Ectodermal cell (in vitro differentiated cells): ENCODE measurements at regions not wholly inside any gene's neighbourhood (a gene's known extent, or its start where the extent isn't known, plus 50 kb on each side); places are given as distances from the start of the nearest gene placed in this dataset.
"Not testable (repeated sequence)": the region's sequence is repeated elsewhere in the genome, so short reads cannot be mapped to it uniquely, and the experiment has no call there.

ENCODE experiments used
- H3K27ac ChIP-seq: 2 replicates; pipeline ENCODE4 v1.7.0; 2013; ENCODE audit warnings: mild to moderate bottlenecking, low read depth, low read length; ENCODE audit not compliant: insufficient read depth, poor library complexity, severe bottlenecking
- H3K27me3 ChIP-seq: 2 replicates; pipeline ENCODE4 v1.7.0; 2013; ENCODE audit warnings: mild to moderate bottlenecking, low read length; ENCODE audit not compliant: insufficient read depth, control insufficient read depth, poor library complexity, severe bottlenecking
- H3K36me3 ChIP-seq: one replicate; pipeline ENCODE4 v1.7.0; 2013; ENCODE audit warnings: low read length; ENCODE audit not compliant: control insufficient read depth, insufficient read depth
- H3K4me1 ChIP-seq: one replicate; pipeline ENCODE4 v1.7.0; 2013; ENCODE audit warnings: low read length; ENCODE audit not compliant: control insufficient read depth, insufficient read depth
- H3K4me3 ChIP-seq: 2 replicates; pipeline ENCODE4 v1.7.0; 2013; ENCODE audit warnings: low read depth, low read length, control low read depth; ENCODE audit not compliant: insufficient read depth
- H3K9me3 ChIP-seq: 2 replicates; pipeline ENCODE4 v1.7.0; 2013; ENCODE audit warnings: mild to moderate bottlenecking, low read length, moderate library complexity; ENCODE audit not compliant: control insufficient read depth
- WGBS, 2 experiments: methylation state at CpG; one replicate each; pipeline ENCODE4 v1.1.7; 2013; ENCODE audit warnings: missing lambda C conversion rate in 2 of 2; 5-methylcytosine and 5-hydroxymethylcytosine counted together

DNA sequence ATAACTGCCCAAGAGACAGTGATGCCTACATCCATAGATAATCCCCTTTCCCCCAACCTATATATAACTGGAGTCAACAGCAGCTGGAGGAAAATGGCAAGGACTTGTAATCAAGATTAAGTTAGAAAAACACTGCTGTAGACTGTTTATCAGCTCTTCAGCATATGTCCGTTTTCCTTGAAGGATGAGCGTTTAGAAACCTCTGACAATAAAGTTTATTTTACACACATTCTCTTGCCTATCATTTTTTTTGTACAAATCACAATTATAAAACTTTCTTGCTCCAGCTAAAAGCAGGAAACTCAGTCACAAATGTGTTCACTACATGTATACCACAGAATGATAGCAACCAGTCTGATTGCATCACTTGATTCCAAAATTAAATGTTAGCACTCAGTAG is 50.8 kb downstream of the PPIAL4G start:
- H3K36me3 ChIP-seq, H3K4me1 ChIP-seq, H3K4me3 ChIP-seq, H3K27me3 ChIP-seq, H3K9me3 ChIP-seq, H3K27ac ChIP-seq: not testable (repeated sequence)
- WGBS, 2 experiments: 92 to 95% methylated on average over 2 of the region's 2 CpGs

DNA sequence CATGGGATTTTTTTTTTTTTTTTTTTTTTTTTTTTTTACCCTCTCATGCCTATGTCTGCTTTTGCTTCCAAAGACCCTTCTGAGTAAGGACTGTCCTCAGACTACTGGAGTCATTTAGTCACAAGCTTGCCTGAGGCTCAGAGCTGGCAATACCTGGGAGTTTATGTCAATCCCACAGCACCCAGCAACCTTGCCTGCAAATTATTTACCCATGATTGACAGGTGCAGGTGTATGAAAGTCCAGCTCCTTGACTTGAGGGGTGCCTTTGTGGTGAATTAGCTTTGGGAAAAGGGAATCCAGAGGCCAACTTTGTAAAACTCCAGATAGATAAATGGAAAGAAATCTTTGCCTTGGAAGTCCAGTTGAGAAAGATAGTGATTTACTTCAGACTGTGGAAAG is 53.2 kb downstream of the PPIAL4G start:
- not testable (repeated sequence) for H3K27me3 ChIP-seq, H3K27ac ChIP-seq, H3K9me3 ChIP-seq, H3K36me3 ChIP-seq, H3K4me1 ChIP-seq, H3K4me3 ChIP-seq

DNA sequence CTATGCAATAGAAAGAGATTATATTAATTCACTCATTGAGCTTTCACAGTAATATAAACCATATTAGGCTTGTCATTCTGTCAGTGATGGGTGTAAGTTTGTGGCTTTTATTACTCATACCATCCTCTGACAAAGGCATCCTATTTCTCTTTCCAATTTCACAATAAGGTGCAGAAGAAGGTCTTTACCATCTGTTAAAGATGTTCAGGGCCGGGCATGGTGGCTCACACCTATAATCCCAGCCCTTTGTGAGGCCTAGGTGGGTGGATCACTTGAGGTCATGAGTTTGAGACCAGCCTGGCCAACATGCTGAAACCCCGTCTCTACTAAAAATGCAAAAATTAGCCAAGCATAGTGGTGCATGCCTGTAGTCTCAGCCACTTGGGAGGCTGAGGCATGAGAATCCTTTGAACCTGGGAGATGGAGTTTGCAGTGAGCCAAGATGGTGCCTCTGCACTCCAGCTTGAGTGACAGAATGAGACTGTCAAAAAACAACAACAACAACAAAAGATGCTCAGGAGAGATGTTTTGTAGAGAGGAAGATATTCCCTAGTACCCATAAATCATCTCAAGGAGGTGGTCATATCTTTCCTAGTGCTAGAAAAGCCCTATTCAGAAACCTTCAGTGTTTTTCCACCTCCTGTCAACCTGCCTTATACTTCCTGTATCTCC is 56.0 kb downstream of the PPIAL4G start:
- not testable (repeated sequence) for H3K4me1 ChIP-seq, H3K9me3 ChIP-seq, H3K27ac ChIP-seq, H3K27me3 ChIP-seq, H3K36me3 ChIP-seq, H3K4me3 ChIP-seq
- WGBS, 2 experiments: 80 to 94% methylated on average over 2 of the region's 2 CpGs

DNA sequence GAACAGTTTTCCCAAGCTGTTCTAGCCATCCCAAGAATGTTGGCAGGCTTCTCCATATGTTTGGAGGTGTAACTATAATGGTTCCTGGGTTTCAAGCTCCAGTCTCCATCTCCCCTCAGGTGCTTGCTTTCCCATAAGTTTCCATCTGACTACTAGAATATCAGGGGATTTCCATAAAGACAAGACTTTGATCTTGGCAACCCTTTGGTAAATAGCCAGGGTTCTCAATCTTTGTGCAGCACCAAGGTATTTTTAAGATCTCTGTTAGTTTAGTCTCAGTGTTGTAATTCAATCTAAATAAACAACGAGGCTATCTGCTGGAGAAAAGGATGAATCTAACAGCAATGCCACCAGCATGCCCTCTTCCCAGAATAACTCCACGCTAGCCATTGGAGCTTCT is 56.7 kb downstream of the PPIAL4G start:
- not testable (repeated sequence) for H3K27me3 ChIP-seq, H3K9me3 ChIP-seq, H3K27ac ChIP-seq, H3K36me3 ChIP-seq, H3K4me3 ChIP-seq, H3K4me1 ChIP-seq
- 97 to 100% methylated on average over 1 to 2 of the region's 2 CpGs for WGBS, 2 experiments

DNA sequence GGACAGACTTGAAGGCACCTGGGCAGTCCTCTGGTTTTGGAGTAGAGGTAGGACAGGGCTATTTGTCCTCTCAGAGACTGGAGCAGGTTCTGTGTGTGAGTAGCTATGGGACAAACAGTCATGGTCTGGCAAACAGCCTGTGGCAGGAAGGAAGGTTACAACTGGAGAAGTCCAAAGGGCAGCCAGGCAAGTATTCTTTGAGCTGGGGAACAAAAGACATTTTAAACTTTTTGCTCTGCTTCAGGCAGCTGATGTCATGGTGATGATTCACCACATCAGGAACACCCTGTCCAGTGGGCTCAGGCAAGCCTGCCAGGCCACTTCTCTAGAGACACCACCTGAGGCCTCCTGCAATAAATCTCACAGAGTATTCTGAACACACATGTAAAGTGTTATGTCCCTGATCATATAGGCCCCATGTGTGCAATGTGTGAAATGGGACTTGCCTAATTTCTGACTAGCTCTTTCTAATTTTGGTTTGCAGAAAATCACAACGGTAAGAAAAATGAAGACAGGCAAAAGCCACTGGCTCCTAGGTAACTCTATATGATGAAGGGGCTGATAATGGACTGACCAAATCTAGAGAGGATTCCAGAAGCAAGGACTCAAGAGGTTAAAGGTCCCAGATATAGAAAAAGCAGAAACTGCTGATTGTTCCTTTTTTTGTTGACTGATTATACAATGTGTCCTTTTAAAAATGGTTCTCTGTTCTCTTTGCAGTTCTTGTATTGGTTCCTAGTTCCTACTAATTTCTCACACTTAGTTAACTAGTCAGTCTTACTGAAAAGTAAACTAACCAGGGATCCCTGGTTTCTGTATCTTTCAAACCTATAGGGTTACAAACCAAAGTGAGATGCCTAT is 58.7 kb downstream of the PPIAL4G start:
- not testable (repeated sequence) for H3K4me1 ChIP-seq, H3K27me3 ChIP-seq, H3K9me3 ChIP-seq, H3K27ac ChIP-seq, H3K36me3 ChIP-seq, H3K4me3 ChIP-seq
- 100% methylated on average over 1 of the region's 1 CpG for WGBS, 2 experiments

DNA sequence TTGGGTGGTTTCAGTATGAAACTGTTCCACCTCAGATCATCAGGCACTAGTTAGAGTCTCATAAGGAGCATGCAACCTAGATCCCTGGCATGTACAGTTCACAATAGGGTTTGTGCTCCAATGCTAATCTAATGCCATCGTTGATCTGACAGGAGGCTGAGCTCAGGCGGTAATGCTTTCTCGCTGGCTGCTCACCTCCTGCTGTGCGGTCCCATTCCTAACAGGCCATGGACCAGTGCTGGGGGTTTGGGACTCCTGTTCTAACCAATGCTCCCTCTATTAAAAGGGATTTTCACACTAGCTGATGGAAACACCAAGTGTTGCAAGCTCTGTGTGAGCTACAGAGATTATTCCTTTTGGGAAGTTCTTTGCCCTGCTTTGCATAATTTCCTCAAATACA is 60.2 kb downstream of the PPIAL4G start:
- not testable (repeated sequence) for H3K27me3 ChIP-seq, H3K4me1 ChIP-seq, H3K36me3 ChIP-seq, H3K9me3 ChIP-seq, H3K4me3 ChIP-seq, H3K27ac ChIP-seq
- 51 to 61% methylated on average over 4 of the region's 4 CpGs for WGBS, 2 experiments

DNA sequence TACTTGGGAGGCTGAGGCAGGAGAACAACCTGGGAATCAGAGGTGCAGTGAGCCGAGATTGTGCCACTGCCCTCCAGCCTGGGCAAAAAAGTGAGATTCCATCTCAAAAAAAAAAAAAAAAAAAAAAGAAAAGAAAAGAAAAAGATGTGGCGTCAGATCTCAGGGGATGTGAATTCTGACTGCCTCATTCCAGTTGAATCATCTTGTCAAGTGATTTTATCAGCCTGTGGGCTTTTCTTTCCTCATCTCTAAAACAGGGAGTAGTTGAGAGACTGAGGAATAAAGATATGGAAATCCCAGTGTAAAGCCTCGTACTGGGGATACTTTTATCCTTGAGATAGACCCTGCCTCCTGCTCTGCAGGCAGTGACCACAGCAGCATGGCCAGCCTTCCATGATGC is 65.9 kb downstream of the PPIAL4G start:
- not testable (repeated sequence) for H3K4me1 ChIP-seq, H3K36me3 ChIP-seq, H3K9me3 ChIP-seq, H3K4me3 ChIP-seq, H3K27me3 ChIP-seq, H3K27ac ChIP-seq
- WGBS, 2 experiments: 80 to 90% methylated on average over 2 to 3 of the region's 3 CpGs

DNA sequence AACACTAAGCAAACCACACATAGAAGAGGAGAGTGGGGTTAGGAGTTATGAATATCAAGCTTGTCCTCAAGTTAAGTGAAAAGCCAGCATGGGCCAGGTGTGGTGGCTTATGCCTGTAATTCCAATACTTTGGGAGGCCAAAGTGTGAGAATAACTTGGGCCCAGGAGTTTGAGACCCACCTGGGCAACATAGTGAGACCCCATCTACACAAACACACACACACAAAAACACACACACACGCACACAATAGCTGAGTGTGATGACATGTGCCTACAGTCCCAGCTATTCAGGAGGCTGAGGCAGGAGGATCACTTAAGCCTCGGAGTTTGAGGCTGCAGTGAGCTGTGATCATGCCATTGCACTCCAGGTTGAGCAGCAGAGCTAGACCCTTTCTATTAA is 69.7 kb downstream of the PPIAL4G start:
- 91 to 100% methylated on average over 2 of the region's 2 CpGs for WGBS, 2 experiments
- H3K4me3 ChIP-seq, H3K9me3 ChIP-seq, H3K4me1 ChIP-seq, H3K36me3 ChIP-seq, H3K27me3 ChIP-seq, H3K27ac ChIP-seq: not testable (repeated sequence)

DNA sequence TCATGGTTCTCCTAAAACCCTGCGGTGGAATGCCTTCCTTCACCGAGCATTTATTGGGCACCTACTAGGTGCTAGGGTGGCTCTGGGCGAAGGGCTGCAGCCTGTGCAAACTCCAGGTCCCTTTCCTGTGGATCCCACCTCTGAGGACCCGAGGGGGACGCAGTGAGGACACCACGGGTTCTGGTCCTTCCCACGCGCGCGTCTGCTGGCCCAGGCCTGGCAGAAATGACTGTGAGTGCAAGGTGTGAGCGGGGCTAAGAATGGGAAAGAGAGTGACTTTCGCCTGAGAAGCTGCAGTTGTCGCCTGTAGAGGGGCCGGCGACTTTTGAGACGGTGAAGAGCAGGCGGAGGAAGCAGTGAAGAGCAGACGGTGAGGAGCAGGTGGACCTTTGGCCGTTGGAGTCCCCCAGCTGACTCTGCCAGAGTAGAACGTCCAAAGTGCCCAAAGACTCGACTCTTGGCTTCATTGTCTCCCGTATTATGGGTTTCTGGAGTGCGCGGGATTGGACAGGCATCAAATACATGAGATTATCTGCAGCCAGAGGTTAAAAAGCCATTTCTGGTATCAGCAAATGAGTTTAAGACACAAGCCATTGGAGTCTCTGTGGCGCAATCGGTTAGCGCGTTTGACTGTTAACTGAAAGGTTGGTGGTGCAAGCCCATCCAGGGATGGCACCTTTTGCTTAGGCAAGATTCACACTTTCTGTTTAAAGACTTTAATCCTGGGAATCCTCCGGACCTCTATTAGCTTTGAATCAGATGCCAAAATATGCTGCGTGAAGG is 78.1 kb downstream of the PPIAL4G start:
- H3K27ac ChIP-seq, H3K9me3 ChIP-seq, H3K27me3 ChIP-seq, H3K4me3 ChIP-seq, H3K4me1 ChIP-seq, H3K36me3 ChIP-seq: not testable (repeated sequence)
- WGBS, 2 experiments: 93 to 96% methylated on average over 26 of the region's 30 CpGs

DNA sequence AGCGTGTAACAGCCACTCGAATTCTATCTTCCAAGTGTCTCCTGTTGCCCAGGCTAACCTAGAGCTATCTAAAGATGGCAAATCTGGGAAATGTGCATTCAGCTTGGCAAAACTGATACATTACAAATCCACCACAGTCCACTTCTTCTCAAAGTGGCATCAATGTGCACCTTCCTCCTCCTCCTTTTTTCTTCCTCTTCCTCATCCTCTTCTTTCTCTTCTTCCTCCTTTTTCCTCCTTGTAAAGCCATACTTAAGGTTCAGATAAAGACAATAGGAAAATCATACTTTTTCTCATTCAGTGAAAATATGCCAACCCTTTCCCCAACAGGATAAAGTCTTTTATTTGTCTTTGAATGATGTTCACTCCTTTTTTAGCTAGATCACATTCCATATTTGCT is 79.2 kb downstream of the PPIAL4G start:
- H3K4me1 ChIP-seq, H3K27ac ChIP-seq, H3K27me3 ChIP-seq, H3K36me3 ChIP-seq, H3K4me3 ChIP-seq, H3K9me3 ChIP-seq: not testable (repeated sequence)
- 88 to 90% methylated on average over 2 of the region's 2 CpGs for WGBS, 2 experiments
